ENCODE measurements at regions not wholly inside any gene's neighbourhood (a gene's known extent, or its start where the extent isn't known, plus 50 kb on each side); places are given as distances from the start of the nearest gene placed in this dataset.

DNA sequence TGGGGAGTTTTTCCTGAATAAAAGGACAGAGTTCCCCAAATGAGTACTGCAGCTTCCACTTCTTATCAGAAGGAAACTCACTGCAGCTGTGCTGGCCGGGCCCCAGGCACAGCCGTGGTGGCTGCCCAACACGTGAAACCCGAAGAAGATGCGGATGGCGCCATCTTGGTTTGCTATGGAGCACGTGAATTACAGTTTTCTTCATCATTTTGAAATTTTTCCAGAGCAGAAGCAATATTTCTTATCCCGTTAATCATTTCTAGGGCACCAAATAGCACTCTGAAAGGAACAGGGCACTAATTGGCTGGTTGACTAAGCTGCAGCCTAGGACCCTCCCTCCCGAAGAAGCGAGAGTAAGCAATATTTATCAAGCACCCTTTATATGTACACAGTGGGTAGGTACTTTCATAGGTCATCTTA is 63.2 kb upstream of the EPS8L3 start:
- no peak overlapping the region for H3K4me3 ChIP-seq (ENCODE audit: extremely low read depth, insufficient read depth, low read length, poor library complexity, severe bottlenecking)
- WGBS, 2 experiments (ENCODE audit: insufficient coverage in 2 of 2), result 94 to 96% methylated on average over 8 of the region's 10 CpGs
- H3K9me3 ChIP-seq (ENCODE audit: control insufficient read depth, low read length), result no peaks in the 10 kb centered on the region
- no peak overlapping the region for H3K27ac ChIP-seq (ENCODE audit: low read depth, low read length, severe bottlenecking)
- H3K36me3 ChIP-seq (ENCODE audit: control insufficient read depth, insufficient read depth, low read length), result no peaks in the 10 kb centered on the region
- H3K4me1 ChIP-seq (ENCODE audit: control insufficient read depth, insufficient read depth, low read length, poor library complexity, severe bottlenecking), result peaks cover 15% of the 10 kb centered on the region

DNA sequence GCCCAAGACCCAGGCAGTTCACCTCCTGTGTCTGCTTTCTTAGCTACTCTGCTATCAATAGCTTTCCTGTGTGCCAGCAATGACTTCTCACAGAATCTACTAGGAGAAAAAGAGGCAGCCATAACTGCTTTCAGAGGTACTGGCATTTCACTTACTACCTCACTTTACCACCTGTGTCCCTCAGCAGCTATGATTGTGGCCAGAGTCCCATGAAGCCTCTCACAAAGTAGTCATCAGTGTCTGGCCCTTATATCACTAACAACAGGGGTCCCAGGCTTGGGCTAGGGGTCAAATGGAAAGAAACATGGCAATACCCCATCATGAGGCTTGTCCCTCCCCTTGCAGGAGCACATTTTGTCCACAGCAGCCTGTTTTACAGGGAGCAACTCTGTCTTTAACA is 62.7 kb upstream of the EPS8L3 start:
- Histone ChIP-seq H3K4me3 (ENCODE audit: extremely low read depth, insufficient read depth, low read length, poor library complexity, severe bottlenecking) (no peak overlapping the region), H3K27ac (ENCODE audit: low read depth, low read length, severe bottlenecking) (no peak overlapping the region), H3K36me3 (ENCODE audit: control insufficient read depth, insufficient read depth, low read length) (no peaks in the 10 kb centered on the region), H3K4me1 (ENCODE audit: control insufficient read depth, insufficient read depth, low read length, poor library complexity, severe bottlenecking) (peaks cover 20% of the 10 kb centered on the region), H3K9me3 (ENCODE audit: control insufficient read depth, low read length) (no peaks in the 10 kb centered on the region)

DNA sequence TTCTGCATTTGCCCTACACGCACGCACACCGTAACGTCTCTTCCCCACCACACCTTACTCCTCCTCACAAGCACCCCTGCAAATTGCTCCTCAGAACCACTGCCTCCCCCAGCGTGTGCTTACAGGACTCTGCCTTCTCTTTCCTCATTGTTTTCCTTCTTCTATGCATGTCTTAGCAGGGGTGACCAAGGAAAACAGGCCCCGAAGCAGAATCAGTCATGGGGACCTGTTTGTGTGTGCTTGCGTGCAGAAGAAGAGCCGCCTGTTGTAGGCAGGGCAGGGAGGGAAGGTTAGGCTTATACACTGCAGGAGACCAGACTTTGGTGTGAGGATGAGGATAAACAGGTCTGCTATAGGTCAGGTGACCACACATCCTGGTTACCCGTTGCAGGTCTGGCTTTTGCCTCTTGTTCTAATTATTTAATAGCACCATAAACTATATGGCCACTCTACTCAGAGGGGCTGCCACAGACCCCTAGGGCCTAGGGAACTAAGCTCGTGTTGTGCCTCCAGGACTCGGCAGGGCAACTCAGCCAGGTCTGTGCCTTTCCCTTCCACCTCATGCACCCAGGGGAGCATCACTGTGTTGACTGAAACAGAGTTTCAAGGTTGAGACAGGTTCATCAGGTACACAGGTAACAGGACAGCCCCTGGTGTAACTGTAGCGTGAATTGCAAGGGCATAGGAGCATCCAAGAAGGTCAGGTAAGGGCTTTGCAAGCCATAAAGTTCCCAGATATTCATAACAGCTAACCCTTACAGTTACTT is 60.8 kb upstream of the EPS8L3 start:
- 90 to 93% methylated on average over 11 of the region's 12 CpGs for WGBS, 2 experiments (ENCODE audit: insufficient coverage in 2 of 2)
- H3K27ac ChIP-seq (ENCODE audit: low read depth, low read length, severe bottlenecking), result peak overlapping the region; percentile 8
- H3K4me3 ChIP-seq (ENCODE audit: extremely low read depth, insufficient read depth, low read length, poor library complexity, severe bottlenecking), result no peak overlapping the region
- H3K36me3 ChIP-seq (ENCODE audit: control insufficient read depth, insufficient read depth, low read length), result no peaks in the 10 kb centered on the region
- H3K4me1 ChIP-seq (ENCODE audit: control insufficient read depth, insufficient read depth, low read length, poor library complexity, severe bottlenecking), result peaks cover 21% of the 10 kb centered on the region
- H3K9me3 ChIP-seq (ENCODE audit: control insufficient read depth, low read length), result no peaks in the 10 kb centered on the region

- peak overlapping the region; percentile 41 for H3K27ac ChIP-seq (ENCODE audit: low read depth, low read length, severe bottlenecking)
- peaks cover 21% of the 10 kb centered on the region for H3K4me1 ChIP-seq (ENCODE audit: control insufficient read depth, insufficient read depth, low read length, poor library complexity, severe bottlenecking)
- H3K4me3 ChIP-seq (ENCODE audit: extremely low read depth, insufficient read depth, low read length, poor library complexity, severe bottlenecking), result no peak overlapping the region
- WGBS, 2 experiments (ENCODE audit: insufficient coverage in 2 of 2), result 86 to 88% methylated on average over 13 to 16 of the region's 16 CpGs
- no peaks in the 10 kb centered on the region for H3K9me3 ChIP-seq (ENCODE audit: control insufficient read depth, low read length)
- H3K36me3 ChIP-seq (ENCODE audit: control insufficient read depth, insufficient read depth, low read length), result no peaks in the 10 kb centered on the region
These were observed 60.0 kb upstream of the EPS8L3 start for GRCh38 chr1:109823543-109824348.

- Histone ChIP-seq H3K36me3 (ENCODE audit: control insufficient read depth, insufficient read depth, low read length) (no peaks in the 10 kb centered on the region), H3K9me3 (ENCODE audit: control insufficient read depth, low read length) (no peaks in the 10 kb centered on the region), H3K27ac (ENCODE audit: low read depth, low read length, severe bottlenecking) (no peak overlapping the region), H3K4me3 (ENCODE audit: extremely low read depth, insufficient read depth, low read length, poor library complexity, severe bottlenecking) (no peak overlapping the region), H3K4me1 (ENCODE audit: control insufficient read depth, insufficient read depth, low read length, poor library complexity, severe bottlenecking) (peaks cover 21% of the 10 kb centered on the region)
- 93 to 96% methylated on average over 4 to 5 of the region's 6 CpGs for WGBS, 2 experiments (ENCODE audit: insufficient coverage in 2 of 2)
These were observed 59.2 kb upstream of the EPS8L3 start for GRCh38 chr1:109822749-109823542.

DNA sequence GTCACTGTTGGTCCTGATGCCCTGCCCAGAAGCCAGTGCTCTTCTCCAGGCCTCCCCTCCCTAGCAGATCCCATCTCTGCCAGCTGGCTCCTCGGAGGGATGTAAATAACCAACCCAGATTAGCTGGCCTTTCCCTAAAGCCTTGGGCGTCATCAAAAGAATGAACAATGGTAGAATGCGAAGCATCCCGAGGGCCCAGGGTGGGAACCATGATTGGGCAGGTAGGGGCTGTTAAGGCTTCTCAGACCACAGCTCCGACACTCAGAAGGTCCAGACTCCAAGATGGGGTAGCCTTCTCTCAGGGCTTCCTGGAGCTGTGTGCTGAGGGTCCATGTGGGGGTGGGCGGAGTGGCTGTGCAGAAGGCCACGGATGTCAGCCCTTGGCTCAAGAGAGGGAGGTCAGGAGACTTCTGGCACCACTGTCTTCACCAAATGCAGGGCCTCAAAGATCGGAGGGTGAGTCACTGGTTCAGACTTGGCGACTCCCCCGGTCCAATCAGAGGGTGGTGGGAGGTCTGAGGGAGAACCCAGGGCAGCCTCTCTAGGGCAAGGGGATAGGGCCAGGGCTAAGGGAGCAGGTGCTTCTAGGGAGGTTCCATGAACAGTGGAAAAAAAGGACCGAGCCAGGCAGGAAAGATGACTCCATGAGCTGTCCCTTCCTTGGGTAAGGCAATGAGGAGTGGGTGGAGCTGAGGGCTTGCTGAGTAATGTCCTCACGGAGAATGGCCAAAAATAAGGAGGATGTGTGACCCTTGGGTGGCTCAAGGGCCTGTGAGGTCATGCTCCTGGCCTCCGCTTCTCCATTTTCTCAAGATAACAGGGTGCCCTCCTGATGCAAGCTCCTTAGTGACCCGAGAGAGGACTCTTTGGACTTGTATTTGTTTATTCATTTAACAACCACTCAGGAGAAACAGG is 58.4 kb upstream of the EPS8L3 start:
- WGBS, 2 experiments (ENCODE audit: insufficient coverage in 2 of 2), result 89% methylated on average over 11 to 12 of the region's 14 CpGs

DNA sequence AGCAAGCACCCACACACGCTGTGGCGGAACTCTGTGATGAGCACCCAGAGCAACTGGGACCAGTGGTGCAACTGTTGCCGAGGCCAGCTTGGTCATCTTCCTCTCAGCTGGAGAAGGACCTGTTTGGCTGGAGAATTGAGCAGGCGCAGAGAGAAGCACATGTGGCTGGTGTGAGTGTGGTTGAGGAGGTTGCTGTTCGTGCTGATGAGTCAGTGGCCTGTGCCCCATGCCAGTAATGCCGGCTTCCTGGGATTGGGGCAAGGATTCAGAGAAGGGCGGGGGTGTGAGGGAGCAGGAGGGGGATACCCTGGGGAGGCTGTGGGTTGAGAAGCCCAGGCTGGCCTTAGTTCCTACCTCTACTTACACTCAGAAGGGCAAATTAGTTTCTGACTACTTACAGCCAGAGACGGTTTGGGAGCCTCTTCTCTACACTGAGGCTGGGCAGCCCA is 57.5 kb upstream of the EPS8L3 start:
- Histone ChIP-seq H3K4me3 (ENCODE audit: extremely low read depth, insufficient read depth, low read length, poor library complexity, severe bottlenecking) (no peak overlapping the region), H3K36me3 (ENCODE audit: control insufficient read depth, insufficient read depth, low read length) (no peaks in the 10 kb centered on the region), H3K27ac (ENCODE audit: low read depth, low read length, severe bottlenecking) (no peak overlapping the region), H3K4me1 (ENCODE audit: control insufficient read depth, insufficient read depth, low read length, poor library complexity, severe bottlenecking) (peaks cover 21% of the 10 kb centered on the region), H3K9me3 (ENCODE audit: control insufficient read depth, low read length) (peaks cover 4% of the 10 kb centered on the region)
- 87 to 90% methylated on average over 5 to 6 of the region's 8 CpGs for WGBS, 2 experiments (ENCODE audit: insufficient coverage in 2 of 2)

More for the DNA sequence above, 58.4 kb upstream of the EPS8L3 start:
- peaks cover 21% of the 10 kb centered on the region for H3K4me1 ChIP-seq (ENCODE audit: control insufficient read depth, insufficient read depth, low read length, poor library complexity, severe bottlenecking)
- no peak overlapping the region for H3K4me3 ChIP-seq (ENCODE audit: extremely low read depth, insufficient read depth, low read length, poor library complexity, severe bottlenecking)
- H3K36me3 ChIP-seq (ENCODE audit: control insufficient read depth, insufficient read depth, low read length), result no peaks in the 10 kb centered on the region
- no peak overlapping the region for H3K27ac ChIP-seq (ENCODE audit: low read depth, low read length, severe bottlenecking)
- H3K9me3 ChIP-seq (ENCODE audit: control insufficient read depth, low read length), result no peaks in the 10 kb centered on the region

DNA sequence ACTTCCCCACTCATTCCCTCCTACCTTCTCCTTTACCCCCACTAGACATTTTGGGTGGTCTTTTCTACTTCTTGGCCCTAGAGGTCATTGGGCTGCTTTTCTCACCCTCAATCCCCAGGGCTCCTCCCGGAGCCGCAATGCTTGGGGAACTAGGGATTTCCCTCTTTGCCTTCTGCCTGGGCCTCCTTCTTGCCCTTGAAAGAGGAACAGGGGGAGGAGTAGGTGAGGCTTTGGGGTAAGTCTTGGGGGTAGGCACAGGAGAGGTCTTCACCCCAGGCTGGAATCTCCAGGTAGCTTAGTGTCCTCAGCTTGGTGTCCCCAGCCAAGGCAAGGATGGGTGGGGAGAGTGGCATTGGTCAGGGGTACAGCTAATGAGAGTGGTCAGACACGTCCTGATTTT is 56.2 kb upstream of the EPS8L3 start:
- WGBS, 2 experiments (ENCODE audit: insufficient coverage in 2 of 2), result 100% methylated on average over 1 of the region's 3 CpGs; no CpG with 5 or more reads in 1 of the 2 experiments
- peaks cover 21% of the 10 kb centered on the region for H3K4me1 ChIP-seq (ENCODE audit: control insufficient read depth, insufficient read depth, low read length, poor library complexity, severe bottlenecking)
- H3K36me3 ChIP-seq (ENCODE audit: control insufficient read depth, insufficient read depth, low read length), result no peaks in the 10 kb centered on the region
- H3K4me3 ChIP-seq (ENCODE audit: extremely low read depth, insufficient read depth, low read length, poor library complexity, severe bottlenecking), result no peak overlapping the region
- no peak overlapping the region for H3K27ac ChIP-seq (ENCODE audit: low read depth, low read length, severe bottlenecking)
- peaks cover 14% of the 10 kb centered on the region for H3K9me3 ChIP-seq (ENCODE audit: control insufficient read depth, low read length)

- Histone ChIP-seq H3K36me3 (ENCODE audit: control insufficient read depth, insufficient read depth, low read length) (no peaks in the 10 kb centered on the region), H3K4me3 (ENCODE audit: extremely low read depth, insufficient read depth, low read length, poor library complexity, severe bottlenecking) (no peak overlapping the region), H3K9me3 (ENCODE audit: control insufficient read depth, low read length) (peaks cover 14% of the 10 kb centered on the region), H3K4me1 (ENCODE audit: control insufficient read depth, insufficient read depth, low read length, poor library complexity, severe bottlenecking) (peaks cover 18% of the 10 kb centered on the region), H3K27ac (ENCODE audit: low read depth, low read length, severe bottlenecking) (no peak overlapping the region)
- WGBS, 2 experiments (ENCODE audit: insufficient coverage in 2 of 2), result 90 to 95% methylated on average over 4 to 8 of the region's 9 CpGs
These were observed 55.5 kb upstream of the EPS8L3 start for GRCh38 chr1:109818988-109819764.
